PC-9 (cell line): ENCODE measurements at regions not wholly inside any gene's neighbourhood (a gene's known extent, or its start where the extent isn't known, plus 50 kb on each side); places are given as distances from the start of the nearest gene placed in this dataset.

Source experiments
- BruUV-seq: library from RNA; stranded (reverse); fragments of 400-500 nt; replicated peaks from 2 replicates; lab custom pipeline; 2021; lab: Mats Ljungman, UMichigan
- CTCF ChIA-PET: fragments of 300-600 bp; sonication (Branson Sonifier 250); formaldehyde crosslinking; loops from one replicate; lab custom pipeline; 2022; ENCODE audit warnings: antibody characterized with exemption; lab: Charles Lee
- POLR2A ChIA-PET: fragments of 300-600 bp; sonication (Branson Sonifier 250); formaldehyde crosslinking; loops from one replicate; lab custom pipeline; 2022; ENCODE audit warnings: antibody characterized with exemption; ENCODE audit not compliant: unreplicated experiment; lab: Charles Lee
- DNase-seq, 2 experiments: peaks; one replicate each; pipeline versions ENCODE4 v3.0.0 to v3.0.0-alpha.2; 2015 to 2022; ENCODE audit warnings: mixed read lengths in 1 of 2
- H2AFZ ChIP-seq: fragments of 200-600 bp; sonication (generic); 2 replicates; pipeline ENCODE4 v1.8.1; 2017; ENCODE audit warnings: antibody characterized with exemption
- H3F3A ChIP-seq: fragments of 200-600 bp; sonication (generic); 2 replicates; pipeline ENCODE4 v1.8.1; 2017; ENCODE audit warnings: antibody characterized with exemption, mild to moderate bottlenecking, low read depth; ENCODE audit not compliant: insufficient read depth
- H3K27ac ChIP-seq: fragments of 200-600 bp; sonication (generic); 2 replicates; pipeline ENCODE4 v1.6.1; 2016; ENCODE audit warnings: mixed run types
- H3K27me3 ChIP-seq: fragments of 200-600 bp; sonication (generic); 2 replicates; pipeline ENCODE4 v1.6.1; 2016; ENCODE audit warnings: low read depth, mixed run types; ENCODE audit not compliant: insufficient read depth
- H3K36me3 ChIP-seq: fragments of 200-600 bp; sonication (generic); 2 replicates; pipeline ENCODE4 v1.6.1; 2016; ENCODE audit warnings: low read depth, mixed run types
- H3K4me1 ChIP-seq: fragments of 200-600 bp; sonication (generic); replicated peaks from 2 replicates; pipeline ENCODE4 v1.6.1; 2016; ENCODE audit warnings: mixed run types; ENCODE audit not compliant: insufficient read depth
- H3K4me2 ChIP-seq: fragments of 200-600 bp; sonication (generic); 2 replicates; pipeline ENCODE4 v1.6.1; 2017; ENCODE audit warnings: mixed run types
- H3K4me3 ChIP-seq: fragments of 200-600 bp; sonication (generic); 2 replicates; pipeline ENCODE4 v1.6.1; 2016; ENCODE audit warnings: mixed run types
- H3K79me2 ChIP-seq: fragments of 200-600 bp; sonication (generic); 2 replicates; pipeline ENCODE4 v1.6.1; 2017; ENCODE audit warnings: low read depth, mixed run types
- H3K9me2 ChIP-seq: fragments of 200-600 bp; sonication (generic); 2 replicates; pipeline ENCODE4 v1.8.1; 2017; ENCODE audit warnings: mild to moderate bottlenecking; ENCODE audit not compliant: insufficient read depth
- H3K9me3 ChIP-seq: fragments of 200-600 bp; sonication (generic); 2 replicates; pipeline ENCODE4 v1.8.1; 2016; ENCODE audit warnings: low read depth; ENCODE audit not compliant: insufficient read depth
- H4K20me1 ChIP-seq: fragments of 200-600 bp; sonication (generic); 2 replicates; pipeline ENCODE4 v1.8.1; 2017; ENCODE audit not compliant: insufficient read depth
- EZH2 ChIP-seq: fragments of 200-600 bp; sonication (generic); IDR thresholded peaks from 2 replicates; pipeline ENCODE4 v1.8.0; 2017; ENCODE audit warnings: antibody characterized with exemption, low read depth
- intact Hi-C: fragments of 100-400 bp; cut with micrococcal nuclease; formaldehyde crosslinking; loops from one replicate; pipeline ENCODE4 v1.10.0; 2022; ENCODE audit not compliant: unreplicated experiment
- TF ChIP-seq, protein P1 (sequence below): fragments of 200-600 bp; sonication (generic); conservative IDR thresholded peaks from 2 replicates; pipeline ENCODE4 v1.6.1; 2017; ENCODE audit warnings: mixed run types, antibody characterized with exemption, mild to moderate bottlenecking, moderate library complexity

DNA sequence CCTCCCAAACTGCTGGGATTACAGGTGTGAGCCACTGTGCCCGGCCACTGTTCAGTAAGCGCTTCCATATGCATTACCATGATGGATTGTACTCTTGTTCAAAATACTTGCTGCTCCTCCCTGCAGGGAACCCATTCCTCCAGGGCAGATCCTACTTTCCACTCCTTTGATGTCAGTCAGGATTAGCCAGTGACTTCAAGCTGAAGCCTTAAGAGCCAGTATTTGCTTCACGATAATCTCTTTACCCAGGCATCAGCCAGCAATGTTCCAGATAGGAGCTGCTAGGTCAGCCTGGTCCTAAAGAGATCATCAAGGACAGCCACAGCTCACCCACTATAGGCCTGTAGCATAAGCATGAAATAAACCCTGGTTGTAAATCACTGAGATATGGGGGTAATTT is 96.5 kb upstream of the UBE2E2 start:
- Histone ChIP-seq H4K20me1 (no peaks in the 10 kb centered on the region; the same call in 1 of the 2 replicates), H3K79me2 (no peaks in the 10 kb centered on the region), H3K4me1 (no peaks in the 10 kb centered on the region), H3K9me2 (no peaks in the 10 kb centered on the region), H3K4me2 (no peak overlapping the region), H3K27ac (no peak overlapping the region), H2AFZ (no peak overlapping the region), H3K4me3 (no peak overlapping the region), H3K27me3 (peaks cover 37% of the 10 kb centered on the region), H3K36me3 (no peaks in the 10 kb centered on the region), H3K9me3 (no peaks in the 10 kb centered on the region), H3F3A (no peaks in the 10 kb centered on the region)
- DNase-seq: no peak
- POLR2A ChIA-PET: no interaction called here
- intact Hi-C loops: no loop called here
- no peak for TF ChIP-seq EZH2
- TF ChIP-seq, protein P1, sequence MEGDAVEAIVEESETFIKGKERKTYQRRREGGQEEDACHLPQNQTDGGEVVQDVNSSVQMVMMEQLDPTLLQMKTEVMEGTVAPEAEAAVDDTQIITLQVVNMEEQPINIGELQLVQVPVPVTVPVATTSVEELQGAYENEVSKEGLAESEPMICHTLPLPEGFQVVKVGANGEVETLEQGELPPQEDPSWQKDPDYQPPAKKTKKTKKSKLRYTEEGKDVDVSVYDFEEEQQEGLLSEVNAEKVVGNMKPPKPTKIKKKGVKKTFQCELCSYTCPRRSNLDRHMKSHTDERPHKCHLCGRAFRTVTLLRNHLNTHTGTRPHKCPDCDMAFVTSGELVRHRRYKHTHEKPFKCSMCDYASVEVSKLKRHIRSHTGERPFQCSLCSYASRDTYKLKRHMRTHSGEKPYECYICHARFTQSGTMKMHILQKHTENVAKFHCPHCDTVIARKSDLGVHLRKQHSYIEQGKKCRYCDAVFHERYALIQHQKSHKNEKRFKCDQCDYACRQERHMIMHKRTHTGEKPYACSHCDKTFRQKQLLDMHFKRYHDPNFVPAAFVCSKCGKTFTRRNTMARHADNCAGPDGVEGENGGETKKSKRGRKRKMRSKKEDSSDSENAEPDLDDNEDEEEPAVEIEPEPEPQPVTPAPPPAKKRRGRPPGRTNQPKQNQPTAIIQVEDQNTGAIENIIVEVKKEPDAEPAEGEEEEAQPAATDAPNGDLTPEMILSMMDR: no peak
- BruUV-seq: no TSS peak
- CTCF ChIA-PET: no interaction called here

DNA sequence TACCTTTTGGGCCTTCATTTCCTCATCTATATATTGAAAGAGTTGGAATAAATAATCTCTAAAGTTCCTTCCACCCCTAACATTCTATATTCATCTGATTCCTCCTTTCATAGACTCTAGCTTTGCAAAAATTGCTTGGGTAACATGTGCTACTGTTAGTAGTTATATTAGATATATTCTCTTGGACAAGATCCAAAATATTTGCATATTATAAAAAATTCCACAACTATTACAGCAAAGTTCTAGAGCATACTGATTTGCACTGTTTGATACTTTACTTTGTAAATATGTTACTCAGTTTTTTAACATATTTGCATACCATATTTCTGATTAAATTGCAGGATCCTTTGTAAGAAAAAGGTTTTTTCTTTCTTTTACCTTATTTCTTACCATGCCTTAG is 95.9 kb upstream of the UBE2E2 start:
- no peaks in the 10 kb centered on the region for H3K9me2 ChIP-seq
- ChIA-PET POLR2A (no interaction called here), CTCF (no interaction called here)
- H3K9me3 ChIP-seq: no peaks in the 10 kb centered on the region
- TF ChIP-seq, protein P1: no peak
- TF ChIP-seq EZH2: no peak
- H3K36me3 ChIP-seq: no peaks in the 10 kb centered on the region
- H4K20me1 ChIP-seq: no peaks in the 10 kb centered on the region; the same call in 1 of the 2 replicates
- H3K27me3 ChIP-seq: peaks cover 38% of the 10 kb centered on the region
- no TSS peak for BruUV-seq
- no peaks in the 10 kb centered on the region for H3K79me2 ChIP-seq
- no peak for DNase-seq
- no peak overlapping the region for H3K4me2 ChIP-seq
- H3K4me1 ChIP-seq: no peaks in the 10 kb centered on the region
- H2AFZ ChIP-seq: no peak overlapping the region
- no peaks in the 10 kb centered on the region for H3F3A ChIP-seq
- no peak overlapping the region for H3K4me3 ChIP-seq
- intact Hi-C loops: no loop called here
- no peak overlapping the region for H3K27ac ChIP-seq

DNA sequence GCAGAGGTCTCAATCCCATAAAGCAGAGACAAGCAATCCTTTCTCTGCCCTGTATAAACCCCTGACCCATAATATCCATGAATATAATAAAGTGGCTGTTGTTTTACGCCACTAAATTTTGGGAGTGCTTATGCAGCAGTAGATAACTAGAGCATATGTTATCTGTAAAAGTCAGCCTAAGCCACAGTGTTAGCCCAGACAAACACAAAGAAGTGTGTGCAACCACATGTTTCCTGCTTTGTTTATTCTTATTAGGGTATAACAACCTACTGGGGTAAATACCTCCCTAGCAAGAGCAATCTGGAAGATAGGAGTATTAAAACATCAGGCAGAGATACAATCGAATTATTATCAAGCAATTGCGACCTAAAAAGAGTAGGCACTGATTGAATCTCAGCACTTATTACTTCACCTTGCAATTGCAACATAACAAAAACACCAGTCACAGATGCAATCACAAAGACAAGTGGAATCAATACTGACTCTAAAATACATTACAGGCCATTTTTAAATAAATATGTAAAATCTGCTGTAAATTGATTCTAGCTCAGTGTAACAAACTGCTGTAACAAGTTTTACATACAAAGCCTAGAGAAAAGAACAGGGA is 94.6 kb upstream of the UBE2E2 start:
- CTCF ChIA-PET: no interaction called here
- Histone ChIP-seq H3K36me3 (no peaks in the 10 kb centered on the region), H3K4me2 (no peak overlapping the region), H3F3A (no peaks in the 10 kb centered on the region), H3K27ac (no peak overlapping the region), H3K9me2 (no peaks in the 10 kb centered on the region), H3K4me1 (peaks cover 3% of the 10 kb centered on the region), H3K9me3 (no peaks in the 10 kb centered on the region), H3K4me3 (no peak overlapping the region), H3K27me3 (peaks cover 47% of the 10 kb centered on the region), H3K79me2 (no peaks in the 10 kb centered on the region), H2AFZ (no peak overlapping the region), H4K20me1 (no peaks in the 10 kb centered on the region; the same call in 1 of the 2 replicates)
- intact Hi-C loops: no loop called here
- POLR2A ChIA-PET: no interaction called here
- DNase-seq: no peak
- no peak for TF ChIP-seq EZH2
- TF ChIP-seq, protein P1: no peak
- BruUV-seq: no TSS peak
